Ovary (tissue), 3 donors: ENCODE measurements at regions not wholly inside any gene's neighbourhood (a gene's known extent, or its start where the extent isn't known, plus 50 kb on each side); places are given as distances from the start of the nearest gene placed in this dataset.

ENCODE experiments used
- EP300 ChIP-seq: sonication (generic); formaldehyde crosslinking; IDR thresholded peaks from one replicate; pipeline ENCODE4 v1.6.1; 2017; ENCODE audit warnings: antibody characterized with exemption
- TF ChIP-seq, protein P1 (sequence below), 3 donors: fragments of 450-650 bp in 2 of 3; fragments of 200-600 bp in 1 of 3; IDR thresholded peaks; one replicate each; pipeline versions ENCODE4 v1.5.1 to v1.8.0; 2016 to 2022; ENCODE audit warnings: antibody characterized with exemption in 3 of 3, mild to moderate bottlenecking in 1 of 3
- donor health status: DM: no; HTN: no; CAD: no.

- TF ChIP-seq, protein P1, sequence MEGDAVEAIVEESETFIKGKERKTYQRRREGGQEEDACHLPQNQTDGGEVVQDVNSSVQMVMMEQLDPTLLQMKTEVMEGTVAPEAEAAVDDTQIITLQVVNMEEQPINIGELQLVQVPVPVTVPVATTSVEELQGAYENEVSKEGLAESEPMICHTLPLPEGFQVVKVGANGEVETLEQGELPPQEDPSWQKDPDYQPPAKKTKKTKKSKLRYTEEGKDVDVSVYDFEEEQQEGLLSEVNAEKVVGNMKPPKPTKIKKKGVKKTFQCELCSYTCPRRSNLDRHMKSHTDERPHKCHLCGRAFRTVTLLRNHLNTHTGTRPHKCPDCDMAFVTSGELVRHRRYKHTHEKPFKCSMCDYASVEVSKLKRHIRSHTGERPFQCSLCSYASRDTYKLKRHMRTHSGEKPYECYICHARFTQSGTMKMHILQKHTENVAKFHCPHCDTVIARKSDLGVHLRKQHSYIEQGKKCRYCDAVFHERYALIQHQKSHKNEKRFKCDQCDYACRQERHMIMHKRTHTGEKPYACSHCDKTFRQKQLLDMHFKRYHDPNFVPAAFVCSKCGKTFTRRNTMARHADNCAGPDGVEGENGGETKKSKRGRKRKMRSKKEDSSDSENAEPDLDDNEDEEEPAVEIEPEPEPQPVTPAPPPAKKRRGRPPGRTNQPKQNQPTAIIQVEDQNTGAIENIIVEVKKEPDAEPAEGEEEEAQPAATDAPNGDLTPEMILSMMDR (IDR thresholded peaks at IDR 0.05), result no peak
- TF ChIP-seq EP300, result no peak
These were observed 155.1 kb upstream of the MMS22L start for GRCh38 chr6:97438011-97438671.
